Loucy (cell line): ENCODE measurements at regions not wholly inside any gene's neighbourhood (a gene's known extent, or its start where the extent isn't known, plus 50 kb on each side); places are given as distances from the start of the nearest gene placed in this dataset.

ENCODE experiments used
- EZH2phosphoT487 ChIP-seq: fragments of 200-600 bp; IDR thresholded peaks from 2 replicates; pipeline ENCODE4 v1.6.1; 2018; ENCODE audit warnings: antibody characterized with exemption, mild to moderate bottlenecking, moderate library complexity, borderline replicate concordance
- TF ChIP-seq, protein P1 (sequence below): fragments of 200-600 bp; sonication (generic); conservative IDR thresholded peaks from 2 replicates; pipeline ENCODE4 v1.5.1; 2014; ENCODE audit warnings: mild to moderate bottlenecking, antibody characterized with exemption, low read length

DNA sequence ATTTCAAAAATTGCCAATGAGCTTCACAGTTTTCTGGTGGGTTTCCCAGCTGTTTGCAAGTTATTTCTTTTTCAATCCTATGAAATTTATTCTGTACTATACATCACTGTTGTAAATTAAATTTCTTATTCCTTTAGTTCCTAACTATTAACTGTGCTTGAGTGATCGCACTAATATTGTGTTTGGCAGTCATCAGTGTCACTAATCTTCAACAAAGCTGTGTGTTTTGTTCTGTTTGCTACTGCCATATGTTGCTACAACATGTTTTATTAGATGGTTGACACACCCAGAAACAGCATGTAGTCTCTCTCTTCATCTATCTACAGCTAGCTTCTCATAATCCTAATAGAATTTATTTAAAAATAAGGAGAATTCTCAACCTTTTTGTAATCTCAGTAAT lies 453.6 kb upstream of the PRR20A start:
- no peak for TF ChIP-seq EZH2phosphoT487
- TF ChIP-seq, protein P1, sequence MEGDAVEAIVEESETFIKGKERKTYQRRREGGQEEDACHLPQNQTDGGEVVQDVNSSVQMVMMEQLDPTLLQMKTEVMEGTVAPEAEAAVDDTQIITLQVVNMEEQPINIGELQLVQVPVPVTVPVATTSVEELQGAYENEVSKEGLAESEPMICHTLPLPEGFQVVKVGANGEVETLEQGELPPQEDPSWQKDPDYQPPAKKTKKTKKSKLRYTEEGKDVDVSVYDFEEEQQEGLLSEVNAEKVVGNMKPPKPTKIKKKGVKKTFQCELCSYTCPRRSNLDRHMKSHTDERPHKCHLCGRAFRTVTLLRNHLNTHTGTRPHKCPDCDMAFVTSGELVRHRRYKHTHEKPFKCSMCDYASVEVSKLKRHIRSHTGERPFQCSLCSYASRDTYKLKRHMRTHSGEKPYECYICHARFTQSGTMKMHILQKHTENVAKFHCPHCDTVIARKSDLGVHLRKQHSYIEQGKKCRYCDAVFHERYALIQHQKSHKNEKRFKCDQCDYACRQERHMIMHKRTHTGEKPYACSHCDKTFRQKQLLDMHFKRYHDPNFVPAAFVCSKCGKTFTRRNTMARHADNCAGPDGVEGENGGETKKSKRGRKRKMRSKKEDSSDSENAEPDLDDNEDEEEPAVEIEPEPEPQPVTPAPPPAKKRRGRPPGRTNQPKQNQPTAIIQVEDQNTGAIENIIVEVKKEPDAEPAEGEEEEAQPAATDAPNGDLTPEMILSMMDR, result no peak
